ENCODE measurements at regions not wholly inside any gene's neighbourhood (a gene's known extent, or its start where the extent isn't known, plus 50 kb on each side); places are given as distances from the start of the nearest gene placed in this dataset.

DNA sequence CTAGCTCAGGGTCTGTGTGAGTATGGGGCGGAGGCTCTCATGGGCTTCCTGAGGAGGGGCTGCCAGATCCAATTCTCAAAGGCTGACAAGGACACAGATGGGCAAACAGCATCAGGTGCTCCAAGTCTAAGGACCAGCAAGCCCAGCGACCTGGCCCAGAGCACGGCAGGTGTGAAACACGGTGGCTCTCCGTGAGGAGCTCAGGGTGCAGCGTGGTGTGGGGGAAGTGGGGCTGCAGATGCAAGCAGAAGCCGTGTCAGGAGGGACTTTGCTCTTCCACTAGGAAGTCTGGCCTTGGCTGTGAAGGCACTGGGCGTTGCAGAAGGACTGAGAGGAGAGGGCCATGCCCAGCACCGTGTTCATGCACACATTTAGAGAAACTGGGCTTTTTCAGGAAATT, 420.0 kb downstream of the GADD45G start:
- no peaks in the 10 kb centered on the region for H3K27me3 ChIP-seq (ENCODE audit: insufficient read depth, low read length)
- H2AFZ ChIP-seq (ENCODE audit: low read length): no peak overlapping the region
- H3K4me2 ChIP-seq (ENCODE audit: low read length): no peak overlapping the region

DNA sequence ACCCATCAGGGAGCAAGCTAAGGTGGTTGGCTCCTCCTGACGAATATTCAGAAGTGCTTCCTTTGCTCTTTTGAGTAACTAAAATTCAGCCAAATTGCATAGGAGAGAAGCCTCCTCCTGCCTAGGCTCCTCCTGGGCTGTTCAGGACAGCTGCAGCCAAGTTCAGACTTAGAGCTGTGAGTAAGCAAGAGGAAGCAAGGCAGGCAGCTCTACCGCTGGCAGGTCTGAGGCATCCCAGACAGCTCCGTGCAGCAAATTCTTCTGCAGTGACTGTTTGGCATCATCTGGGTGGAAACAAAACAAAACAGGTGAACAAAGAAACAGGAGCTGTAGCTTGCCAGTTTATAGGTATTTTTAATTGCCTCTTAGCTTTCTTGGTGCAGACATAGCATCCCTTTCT, 421.0 kb downstream of the GADD45G start:
- no peak overlapping the region for H2AFZ ChIP-seq (ENCODE audit: low read length)
- H3K36me3 ChIP-seq (ENCODE audit: insufficient read depth, low read length): no peaks in the 10 kb centered on the region
- H3F3A ChIP-seq (ENCODE audit: insufficient read depth, low read length): no peaks in the 10 kb centered on the region
- H3K27me3 ChIP-seq (ENCODE audit: insufficient read depth, low read length): no peaks in the 10 kb centered on the region
- H3K79me2 ChIP-seq (ENCODE audit: insufficient read depth, low read length): no peaks in the 10 kb centered on the region
- H4K20me1 ChIP-seq (ENCODE audit: insufficient read depth, low read length): no peaks in the 10 kb centered on the region
- H3K9me3 ChIP-seq (ENCODE audit: low read length): no peaks in the 10 kb centered on the region
- no peaks in the 10 kb centered on the region for H3K4me1 ChIP-seq (ENCODE audit: insufficient read depth, low read length, severe bottlenecking)
- no peak overlapping the region for H3K27ac ChIP-seq (ENCODE audit: low read depth, low read length, poor library complexity, severe bottlenecking)
- H3K9me2 ChIP-seq (ENCODE audit: low read depth, low read length): no peaks in the 10 kb centered on the region
- H3K9ac ChIP-seq (ENCODE audit: low read length): no peak overlapping the region
- TF ChIP-seq, protein P1, sequence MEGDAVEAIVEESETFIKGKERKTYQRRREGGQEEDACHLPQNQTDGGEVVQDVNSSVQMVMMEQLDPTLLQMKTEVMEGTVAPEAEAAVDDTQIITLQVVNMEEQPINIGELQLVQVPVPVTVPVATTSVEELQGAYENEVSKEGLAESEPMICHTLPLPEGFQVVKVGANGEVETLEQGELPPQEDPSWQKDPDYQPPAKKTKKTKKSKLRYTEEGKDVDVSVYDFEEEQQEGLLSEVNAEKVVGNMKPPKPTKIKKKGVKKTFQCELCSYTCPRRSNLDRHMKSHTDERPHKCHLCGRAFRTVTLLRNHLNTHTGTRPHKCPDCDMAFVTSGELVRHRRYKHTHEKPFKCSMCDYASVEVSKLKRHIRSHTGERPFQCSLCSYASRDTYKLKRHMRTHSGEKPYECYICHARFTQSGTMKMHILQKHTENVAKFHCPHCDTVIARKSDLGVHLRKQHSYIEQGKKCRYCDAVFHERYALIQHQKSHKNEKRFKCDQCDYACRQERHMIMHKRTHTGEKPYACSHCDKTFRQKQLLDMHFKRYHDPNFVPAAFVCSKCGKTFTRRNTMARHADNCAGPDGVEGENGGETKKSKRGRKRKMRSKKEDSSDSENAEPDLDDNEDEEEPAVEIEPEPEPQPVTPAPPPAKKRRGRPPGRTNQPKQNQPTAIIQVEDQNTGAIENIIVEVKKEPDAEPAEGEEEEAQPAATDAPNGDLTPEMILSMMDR (IDR thresholded peaks at IDR 0.05; ENCODE audit: low read length): no peak
- no peak for TF ChIP-seq EZH2 (IDR thresholded peaks at IDR 0.05; ENCODE audit: borderline replicate concordance, low read length)
- no peak overlapping the region for H3K4me3 ChIP-seq (ENCODE audit: low read depth, low read length, poor library complexity, severe bottlenecking)
- no peak overlapping the region for H3K4me2 ChIP-seq (ENCODE audit: low read length)

More for the DNA sequence above, 420.0 kb downstream of the GADD45G start:
- no peak overlapping the region for H3K9ac ChIP-seq (ENCODE audit: low read length)
- no peaks in the 10 kb centered on the region for H3K9me3 ChIP-seq (ENCODE audit: low read length)
- no peaks in the 10 kb centered on the region for H3K4me1 ChIP-seq (ENCODE audit: insufficient read depth, low read length, severe bottlenecking)
- H3K27ac ChIP-seq (ENCODE audit: low read depth, low read length, poor library complexity, severe bottlenecking): no peak overlapping the region
- no peak overlapping the region for H3K4me3 ChIP-seq (ENCODE audit: low read depth, low read length, poor library complexity, severe bottlenecking)
- TF ChIP-seq, protein P1 (IDR thresholded peaks at IDR 0.05; ENCODE audit: low read length): no peak
- H3F3A ChIP-seq (ENCODE audit: insufficient read depth, low read length): no peaks in the 10 kb centered on the region
- H3K9me2 ChIP-seq (ENCODE audit: low read depth, low read length): no peaks in the 10 kb centered on the region
- H3K36me3 ChIP-seq (ENCODE audit: insufficient read depth, low read length): no peaks in the 10 kb centered on the region
- H3K79me2 ChIP-seq (ENCODE audit: insufficient read depth, low read length): no peaks in the 10 kb centered on the region
- H4K20me1 ChIP-seq (ENCODE audit: insufficient read depth, low read length): no peaks in the 10 kb centered on the region

GRCh38 chr9:90027296-90027790, 422.5 kb downstream of the GADD45G start:
- Histone ChIP-seq H3K9ac (ENCODE audit: low read length) (no peak overlapping the region), H3K4me3 (ENCODE audit: low read depth, low read length, poor library complexity, severe bottlenecking) (no peak overlapping the region), H3K9me3 (ENCODE audit: low read length) (no peaks in the 10 kb centered on the region), H3K27me3 (ENCODE audit: insufficient read depth, low read length) (no peaks in the 10 kb centered on the region), H3K4me2 (ENCODE audit: low read length) (no peak overlapping the region), H3K9me2 (ENCODE audit: low read depth, low read length) (no peaks in the 10 kb centered on the region), H3K27ac (ENCODE audit: low read depth, low read length, poor library complexity, severe bottlenecking) (no peak overlapping the region), H2AFZ (ENCODE audit: low read length) (no peak overlapping the region), H3K4me1 (ENCODE audit: insufficient read depth, low read length, severe bottlenecking) (no peaks in the 10 kb centered on the region), H3F3A (ENCODE audit: insufficient read depth, low read length) (no peaks in the 10 kb centered on the region), H3K79me2 (ENCODE audit: insufficient read depth, low read length) (no peaks in the 10 kb centered on the region), H3K36me3 (ENCODE audit: insufficient read depth, low read length) (no peaks in the 10 kb centered on the region), H4K20me1 (ENCODE audit: insufficient read depth, low read length) (no peaks in the 10 kb centered on the region)
- TF ChIP-seq, protein P1 (IDR thresholded peaks at IDR 0.05; ENCODE audit: low read length): no peak
- no peak for TF ChIP-seq EZH2 (IDR thresholded peaks at IDR 0.05; ENCODE audit: borderline replicate concordance, low read length)

All from OCI-LY1 (cell line).